GM12878 (cell line): ENCODE measurements at regions not wholly inside any gene's neighbourhood (a gene's known extent, or its start where the extent isn't known, plus 50 kb on each side); places are given as distances from the start of the nearest gene placed in this dataset.

Experiments used
- ATAC-seq: fragments of 200-7000 bp; cut with Tn5 transposase; 3 replicates; pipeline ENCODE4 v1.9.1; 2020; ENCODE audit warnings: mild to moderate bottlenecking, moderate library complexity
- BruUV-seq: library from RNA; stranded (reverse); fragments of 400-500 nt; replicated peaks from 2 replicates; lab custom pipeline; 2021; lab: Mats Ljungman, UMichigan
- CTCF ChIA-PET: fragments of 300-600 bp; sonication (Branson Sonifier 250); formaldehyde crosslinking; extraction: SDS; loops from one replicate; lab custom pipeline; 2021; ENCODE audit warnings: inconsistent platforms; lab: Yijun Ruan, JAX
- POLR2A ChIA-PET: fragments of 350-600 bp; formaldehyde crosslinking; extraction: SDS; loops from one replicate; lab custom pipeline; 2021; ENCODE audit warnings: inconsistent platforms; lab: Charles Lee
- RAD21 ChIA-PET: fragments of 300-600 bp; sonication (Branson Sonifier 250); formaldehyde crosslinking; loops from one replicate; lab custom pipeline; 2023; ENCODE audit warnings: antibody characterized with exemption; ENCODE audit not compliant: unreplicated experiment; lab: Charles Lee
- SMC1A ChIA-PET: fragments of 300-600 bp; sonication (Branson Sonifier 250); formaldehyde crosslinking; loops from one replicate; lab custom pipeline; 2023; ENCODE audit not compliant: unreplicated experiment, uncharacterized antibody; lab: Charles Lee
- DNase-seq: peaks from one replicate; pipeline ENCODE4 v3.0.0-alpha.2; 2011; ENCODE audit warnings: low read depth, low spot score
- FAIRE-seq: peaks from 3 replicates; lab custom pipeline; 2011; peaks lifted over from hg19 to GRCh38; lab: Jason Lieb, UNC
- H2AFZ ChIP-seq: 2 replicates; pipeline ENCODE4 v1.6.0; 2011; ENCODE audit warnings: low read depth, low read length, control low read depth; ENCODE audit not compliant: control insufficient read depth
- H3K27ac ChIP-seq: 2 replicates; pipeline ENCODE4 v1.5.1; 2011; ENCODE audit warnings: control low read depth; ENCODE audit not compliant: control insufficient read depth, insufficient read depth
- H3K27me3 ChIP-seq, 2 experiments: replicated peaks in 1 of 2; 2 replicates each; pipeline versions ENCODE4 v1.6.0 to v1.6.1; 2011; ENCODE audit warnings: low read length in 1 of 2; ENCODE audit not compliant: control insufficient read depth in 2 of 2, insufficient read depth in 2 of 2
- H3K36me3 ChIP-seq, 2 experiments: 2 replicates each; pipeline ENCODE4 v1.5.1; 2011; ENCODE audit warnings: low read length in 1 of 2; ENCODE audit not compliant: control insufficient read depth in 2 of 2, insufficient read depth in 2 of 2
- H3K4me1 ChIP-seq: 2 replicates; pipeline ENCODE4 v1.6.1; 2011; ENCODE audit warnings: mild to moderate bottlenecking, low read length, moderate library complexity, mixed read lengths; ENCODE audit not compliant: control insufficient read depth, insufficient read depth
- H3K4me2 ChIP-seq: 2 replicates; pipeline ENCODE4 v1.6.0; 2011; ENCODE audit warnings: control low read depth; ENCODE audit not compliant: control insufficient read depth, insufficient read depth
- H3K4me3 ChIP-seq: fragments of 200-600 bp; sonication (generic); 2 replicates; pipeline ENCODE4 v1.5.1; 2016
- H3K79me2 ChIP-seq: 2 replicates; pipeline ENCODE4 v1.6.0; 2011; ENCODE audit warnings: low read length; ENCODE audit not compliant: control insufficient read depth, insufficient read depth
- H3K9ac ChIP-seq: 2 replicates; pipeline ENCODE4 v1.8.0; 2011; ENCODE audit warnings: low read length, control low read depth, mixed read lengths; ENCODE audit not compliant: control insufficient read depth, insufficient read depth
- H3K9me3 ChIP-seq: replicated peaks from 3 replicates; pipeline ENCODE4 v1.5.1; 2011; ENCODE audit warnings: mild to moderate bottlenecking, low read length; ENCODE audit not compliant: control insufficient read depth, insufficient read depth
- H4K20me1 ChIP-seq: 2 replicates; pipeline ENCODE4 v1.6.0; 2011; ENCODE audit not compliant: control insufficient read depth, insufficient read depth
- CBX5 ChIP-seq: sonication (generic); IDR thresholded peaks from 2 replicates; pipeline ENCODE4 v1.6.1; 2016; ENCODE audit warnings: low read depth, moderate library complexity, mild to moderate bottlenecking, inconsistent platforms
- DPF2 ChIP-seq: fragments of 450-650 bp; IDR thresholded peaks from 2 replicates; pipeline ENCODE4 v1.6.1; 2017; ENCODE audit warnings: mild to moderate bottlenecking
- EGR1 ChIP-seq, 2 experiments: IDR thresholded peaks; 1 replicate in 1 of 2; 2 replicates in 1 of 2; pipeline ENCODE4 v1.6.1; 2011 to 2012; ENCODE audit warnings: low read depth in 2 of 2, low read length in 2 of 2, borderline replicate concordance in 1 of 2, mild to moderate bottlenecking in 1 of 2, moderate library complexity in 1 of 2
- GATAD2B ChIP-seq: fragments of 450-650 bp; conservative IDR thresholded peaks from 2 replicates; pipeline ENCODE4 v1.6.1; 2017; ENCODE audit warnings: low read depth, mild to moderate bottlenecking, moderate library complexity
- KDM1A ChIP-seq: fragments of 200-600 bp; sonication (generic); IDR thresholded peaks from 2 replicates; pipeline ENCODE4 v1.6.1; 2016; ENCODE audit warnings: borderline replicate concordance
- NFXL1 ChIP-seq: fragments of 450-650 bp; IDR thresholded peaks from 2 replicates; pipeline ENCODE4 v1.6.1; 2017; ENCODE audit warnings: antibody characterized with exemption, mild to moderate bottlenecking, borderline replicate concordance
- PKNOX1 ChIP-seq: fragments of 450-650 bp; IDR thresholded peaks from 2 replicates; pipeline ENCODE4 v1.6.1; 2016; ENCODE audit warnings: mild to moderate bottlenecking
- RFX5 ChIP-seq: IDR thresholded peaks from 2 replicates; pipeline ENCODE4 v1.6.1; 2011; ENCODE audit warnings: low read depth, low read length, improper control_type of control experiment
- TAF1 ChIP-seq: IDR thresholded peaks from 2 replicates; pipeline ENCODE4 v1.6.1; 2011; ENCODE audit warnings: mild to moderate bottlenecking, low read depth, low read length, borderline replicate concordance
- TBL1XR1 ChIP-seq: IDR thresholded peaks from 2 replicates; pipeline ENCODE4 v1.6.1; 2012; ENCODE audit warnings: low read depth, low read length, improper control_type of control experiment
- USF2 ChIP-seq: IDR thresholded peaks from 2 replicates; pipeline ENCODE4 v1.6.1; 2011; ENCODE audit warnings: low read depth, low read length, improper control_type of control experiment, borderline replicate concordance
- ZNF622 ChIP-seq: fragments of 450-650 bp; IDR thresholded peaks from 2 replicates; pipeline ENCODE4 v1.6.1; 2017; ENCODE audit warnings: mild to moderate bottlenecking, inconsistent platforms
- ZSCAN29 ChIP-seq: fragments of 450-650 bp; IDR thresholded peaks from 2 replicates; pipeline ENCODE4 v1.6.1; 2017; ENCODE audit warnings: mild to moderate bottlenecking, moderate library complexity
- WGBS: methylation state at CpG from one replicate; pipeline ENCODE4 v1.1.6; 2016; ENCODE audit warnings: low lambda C conversion rate; ENCODE audit not compliant: insufficient replicate concordance, insufficient coverage; ENCODE audit errors: missing lambda C conversion rate; 5-methylcytosine and 5-hydroxymethylcytosine counted together
- in situ Hi-C: fragments of 300-500 bp; cut with MboI; formaldehyde crosslinking; loops from 9 replicates; pipeline ENCODE4 v1.14.3; 2018; ENCODE audit warnings: mixed read lengths
- intact Hi-C: fragments of 100-400 bp; cut with micrococcal nuclease; formaldehyde crosslinking; loops from one replicate; pipeline ENCODE4 v1.14.2; 2022; ENCODE audit not compliant: unreplicated experiment
- TF ChIP-seq, protein P1 (sequence below): fragments of 450-650 bp; IDR thresholded peaks from 2 replicates; pipeline ENCODE4 v1.6.1; 2017; ENCODE audit warnings: mild to moderate bottlenecking, low read depth, inconsistent platforms; ENCODE audit not compliant: poor library complexity, severe bottlenecking

- Histone ChIP-seq H3K4me2 (no peak overlapping the region), H3K9me3 (no peaks in the 10 kb centered on the region), H4K20me1 (no peaks in the 10 kb centered on the region), H3K4me3 (no peak overlapping the region), H2AFZ (no peak overlapping the region), H3K27me3 (no peaks in the 10 kb centered on the region), H3K79me2 (no peaks in the 10 kb centered on the region), H3K9ac (no peak overlapping the region), H3K36me3 (no peaks in the 10 kb centered on the region), H3K27ac (no peak overlapping the region), H3K4me1 (peaks cover 5% of the 10 kb centered on the region; the same call in 1 of the 2 replicates)
- ChIA-PET CTCF (interaction anchor here (0.6 kb wide), 1 partner anchor 701 kb away, joined by 3 read pairs; no protein-coding TSS in a partner anchor), POLR2A (no interaction called here), RAD21 (no interaction called here), SMC1A (interaction anchor here (1.0 kb wide), 1 partner anchor 9 kb away, joined by 3 read pairs; no protein-coding TSS in a partner anchor)
- intact Hi-C loops: no loop called here
- ATAC-seq (no peak), DNase-seq (no peak), FAIRE-seq (no peak)
- in situ Hi-C loops: no loop called here
- 32% methylated on average over 2 of the region's 2 CpGs for WGBS
- no peak for TF ChIP-seq NFXL1
- TF ChIP-seq CBX5: no peak
- TF ChIP-seq ZSCAN29: no peak
- TF ChIP-seq KDM1A: no peak
- no TSS peak for BruUV-seq
Measured at GRCh38 chr1:208644401-208645160, 400.4 kb upstream of the PLXNA2 start.

- CTCF ChIA-PET: no interaction called here
- Histone ChIP-seq H3K36me3 (no peaks in the 10 kb centered on the region), H3K9me3 (no peaks in the 10 kb centered on the region), H3K9ac (no peak overlapping the region), H3K79me2 (no peaks in the 10 kb centered on the region), H3K4me3 (no peak overlapping the region), H2AFZ (no peak overlapping the region), H3K4me1 (peaks cover 1% of the 10 kb centered on the region; the same call in 1 of the 2 replicates), H4K20me1 (no peaks in the 10 kb centered on the region), H3K4me2 (no peak overlapping the region), H3K27ac (no peak overlapping the region), H3K27me3 (no peaks in the 10 kb centered on the region)
- DNase-seq (no peak), ATAC-seq (no peak), FAIRE-seq (no peak)
- RAD21 ChIA-PET: no interaction called here
- in situ Hi-C loops: no loop called here
- POLR2A ChIA-PET: no interaction called here
- no CpG with 5 or more reads among the region's 2 CpGs for WGBS
- BruUV-seq: no TSS peak
- SMC1A ChIA-PET: no interaction called here
- intact Hi-C loops: no loop called here
- TF ChIP-seq RFX5: no peak
- no peak for TF ChIP-seq PKNOX1
- TF ChIP-seq ZNF622: no peak
- TF ChIP-seq GATAD2B: no peak
- TF ChIP-seq CBX5: no peak
- TF ChIP-seq, protein P1, sequence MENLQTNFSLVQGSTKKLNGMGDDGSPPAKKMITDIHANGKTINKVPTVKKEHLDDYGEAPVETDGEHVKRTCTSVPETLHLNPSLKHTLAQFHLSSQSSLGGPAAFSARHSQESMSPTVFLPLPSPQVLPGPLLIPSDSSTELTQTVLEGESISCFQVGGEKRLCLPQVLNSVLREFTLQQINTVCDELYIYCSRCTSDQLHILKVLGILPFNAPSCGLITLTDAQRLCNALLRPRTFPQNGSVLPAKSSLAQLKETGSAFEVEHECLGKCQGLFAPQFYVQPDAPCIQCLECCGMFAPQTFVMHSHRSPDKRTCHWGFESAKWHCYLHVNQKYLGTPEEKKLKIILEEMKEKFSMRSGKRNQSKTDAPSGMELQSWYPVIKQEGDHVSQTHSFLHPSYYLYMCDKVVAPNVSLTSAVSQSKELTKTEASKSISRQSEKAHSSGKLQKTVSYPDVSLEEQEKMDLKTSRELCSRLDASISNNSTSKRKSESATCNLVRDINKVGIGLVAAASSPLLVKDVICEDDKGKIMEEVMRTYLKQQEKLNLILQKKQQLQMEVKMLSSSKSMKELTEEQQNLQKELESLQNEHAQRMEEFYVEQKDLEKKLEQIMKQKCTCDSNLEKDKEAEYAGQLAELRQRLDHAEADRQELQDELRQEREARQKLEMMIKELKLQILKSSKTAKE: no peak
- no peak for TF ChIP-seq TAF1
- no peak for TF ChIP-seq EGR1 (IDR thresholded peaks at IDR 0.05; ENCODE audit: borderline replicate concordance in 1 of 2, low read depth in 2 of 2, low read length in 2 of 2)
- TF ChIP-seq DPF2: no peak
- no peak for TF ChIP-seq USF2
- TF ChIP-seq TBL1XR1: no peak
Measured at GRCh38 chr1:208646431-208646830, 402.2 kb upstream of the PLXNA2 start.
